ENCODE measurements at regions not wholly inside any gene's neighbourhood (a gene's known extent, or its start where the extent isn't known, plus 50 kb on each side); places are given as distances from the start of the nearest gene placed in this dataset.

- DNase-seq, result no peak
These were observed 98.1 kb upstream of the YPEL5 start for GRCh38 chr2:30048636-30049175.

- no peak for DNase-seq
These were observed 91.3 kb upstream of the YPEL5 start for GRCh38 chr2:30055548-30055947.

DNA sequence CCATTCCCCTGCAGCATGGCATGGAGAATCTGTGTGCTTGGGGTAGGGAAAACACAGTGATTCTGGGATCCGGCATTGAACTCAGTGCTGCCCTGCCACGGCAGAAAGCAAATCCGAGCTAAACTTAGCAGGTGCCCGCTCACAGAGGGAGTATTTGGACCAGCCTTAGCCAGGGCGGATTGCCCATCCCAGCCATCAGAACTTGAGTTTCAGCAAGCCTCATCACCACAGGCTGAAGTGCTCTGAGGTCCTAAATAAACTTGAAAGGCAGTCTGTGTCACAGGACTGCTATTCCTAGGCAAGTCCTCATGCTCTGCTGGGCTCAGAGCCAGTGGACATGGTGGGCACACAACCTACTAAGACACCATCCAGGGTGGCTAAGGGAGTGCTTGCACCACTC, 86.2 kb upstream of the YPEL5 start:
- no peak for DNase-seq

DNA sequence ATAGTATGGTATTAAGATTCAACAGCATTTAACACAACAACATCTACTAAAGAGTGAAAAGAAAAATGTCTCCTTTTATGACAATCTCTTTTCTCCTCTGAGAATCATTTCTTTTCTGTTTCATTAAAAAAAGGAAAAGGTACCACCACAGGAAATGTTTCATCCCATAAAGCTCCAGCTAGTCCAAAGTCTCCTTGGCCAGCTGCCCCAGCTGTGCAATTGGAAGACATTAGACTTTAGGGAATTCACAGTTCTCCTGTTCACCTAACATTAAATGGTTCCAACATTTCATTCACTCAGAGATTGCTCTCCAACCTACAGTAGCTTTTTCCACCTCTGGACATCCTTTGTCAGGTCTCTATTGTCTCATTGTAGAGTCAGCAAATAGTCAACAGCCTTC, 78.7 kb upstream of the YPEL5 start:
- no peak for DNase-seq

DNA sequence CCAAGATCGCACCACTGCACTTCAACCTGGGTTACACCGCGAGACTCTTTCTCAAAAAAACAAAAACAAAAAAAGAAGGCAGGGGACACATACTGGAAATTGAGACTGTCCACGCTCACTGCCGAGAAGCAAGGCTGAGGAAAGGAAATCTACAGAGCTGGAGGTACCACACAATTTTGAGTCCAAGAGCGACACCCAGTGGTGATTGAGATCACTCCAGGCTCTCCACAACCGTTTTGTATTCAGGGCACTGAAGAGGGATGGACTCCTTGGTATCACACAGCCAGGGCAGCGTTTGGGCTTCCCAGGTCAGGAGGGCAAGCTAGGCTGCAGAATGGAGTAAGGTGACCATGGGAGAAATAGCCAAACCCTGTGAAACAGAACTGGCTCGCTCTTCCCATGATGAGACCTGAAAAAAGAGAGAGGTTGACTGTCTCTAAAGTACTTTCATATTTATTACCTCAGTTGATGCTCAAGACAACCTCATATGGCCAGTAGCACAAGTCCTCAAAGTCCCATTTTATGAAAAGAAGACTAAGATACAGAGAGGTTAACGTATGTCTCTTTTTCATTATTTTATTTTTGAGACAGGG, 74.5 kb upstream of the YPEL5 start:
- DNase-seq, result peak; percentile 58

DNA sequence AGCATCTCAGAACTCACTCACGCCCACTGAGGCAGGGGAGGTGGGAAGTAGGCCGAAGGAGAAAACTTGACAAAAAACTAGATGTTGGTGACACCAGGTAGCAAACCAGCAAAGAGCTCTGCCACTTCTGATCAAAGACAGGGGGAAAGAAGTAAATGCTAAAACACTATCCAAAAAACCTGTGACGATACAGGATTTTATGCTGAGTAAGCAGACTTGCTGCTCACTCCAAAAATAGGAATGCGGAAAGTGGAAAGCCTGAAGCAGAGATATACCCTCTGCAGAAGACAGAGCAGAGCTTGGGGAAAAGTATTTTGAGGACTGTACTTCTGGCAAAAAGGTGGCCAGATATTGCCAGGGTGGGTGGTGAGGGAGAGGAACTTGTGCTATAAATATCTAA, 73.3 kb upstream of the YPEL5 start:
- no peak for DNase-seq

DNA sequence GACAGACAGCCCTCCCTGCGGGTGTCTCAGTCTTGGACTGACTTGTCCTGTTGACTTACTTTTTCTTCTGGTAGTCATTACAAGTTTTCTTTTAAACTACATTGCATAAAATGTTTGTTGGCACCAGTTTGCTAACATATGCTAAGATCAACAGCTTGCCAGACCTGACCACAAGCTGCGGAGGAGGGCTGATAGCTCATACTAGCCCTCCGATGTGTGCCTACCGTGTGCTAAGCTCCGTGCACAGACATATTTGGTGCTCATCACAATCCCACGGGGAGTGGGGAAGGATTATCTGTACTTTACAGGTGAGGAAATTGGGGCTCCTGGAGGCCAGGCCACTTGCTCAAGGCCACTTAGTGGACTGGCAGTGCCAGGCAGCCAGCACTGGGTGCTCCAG, 72.8 kb upstream of the YPEL5 start:
- DNase-seq, result no peak

- DNase-seq, result no peak
These were observed 68.3 kb upstream of the YPEL5 start for GRCh38 chr2:30078521-30078920.

GRCh38 chr2:30084915-30085314, 61.9 kb upstream of the YPEL5 start:
- DNase-seq, result no peak

GRCh38 chr2:30089171-30089570, 57.6 kb upstream of the YPEL5 start:
- DNase-seq, result no peak

DNA sequence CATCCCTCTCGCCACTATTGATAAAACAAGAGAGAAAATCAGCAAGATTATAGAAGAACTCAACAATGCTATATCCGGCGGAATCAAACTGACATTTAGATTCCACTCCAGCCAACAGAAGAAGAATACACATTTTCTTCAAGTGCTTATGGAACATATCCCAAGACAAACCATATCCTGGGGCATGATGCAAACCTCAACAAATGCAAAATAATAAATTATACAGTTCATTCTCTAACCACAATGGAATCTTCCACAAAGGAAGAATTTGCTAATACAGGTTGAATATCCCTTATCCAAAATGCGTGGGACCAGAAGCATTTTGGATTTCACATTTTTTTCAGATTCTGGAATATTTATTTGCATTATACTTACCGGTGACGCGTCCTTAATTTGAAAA, 51.4 kb upstream of the YPEL5 start:
- no peak for DNase-seq

DNA sequence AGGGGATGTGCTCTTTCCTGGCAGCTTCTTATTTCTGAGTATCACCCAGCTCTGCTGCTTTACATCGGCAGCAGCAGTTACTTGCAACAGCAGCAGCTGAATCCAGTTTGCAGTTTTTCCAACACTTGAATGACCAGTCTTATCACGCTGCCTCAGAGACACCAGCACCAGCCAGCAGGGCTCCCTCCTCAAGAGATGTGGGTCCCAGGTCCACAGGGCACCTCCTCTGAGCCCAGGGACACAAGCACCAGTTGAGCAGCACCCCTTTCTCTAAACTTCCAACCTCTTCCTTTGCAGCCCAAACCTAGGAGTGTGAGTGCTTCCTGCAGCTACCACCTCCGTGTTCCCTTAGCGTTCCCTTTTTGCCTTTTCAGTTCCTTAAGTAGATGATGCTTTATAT, 50.4 kb upstream of the YPEL5 start:
- DNase-seq, result no peak
